GM06990 (cell line): ENCODE measurements at regions not wholly inside any gene's neighbourhood (a gene's known extent, or its start where the extent isn't known, plus 50 kb on each side); places are given as distances from the start of the nearest gene placed in this dataset.

Experiments used
- DNase-seq: peaks from one replicate; pipeline ENCODE4 v3.0.0-alpha.2; 2011; ENCODE audit not compliant: insufficient read length; ENCODE audit errors: extremely low read depth
- H3K27me3 ChIP-seq: replicated peaks from 2 replicates; pipeline ENCODE4 v1.6.0; 2011; ENCODE audit warnings: low read length; ENCODE audit not compliant: control insufficient read depth, insufficient read depth
- H3K36me3 ChIP-seq: 2 replicates; pipeline ENCODE4 v1.5.1; 2011; ENCODE audit warnings: low read length; ENCODE audit not compliant: control insufficient read depth, insufficient read depth
- H3K4me3 ChIP-seq: replicated peaks from 2 replicates; pipeline ENCODE4 v1.5.1; 2011; ENCODE audit warnings: low read depth, mild to moderate bottlenecking, control low read depth, low read length
- TF ChIP-seq, protein P1 (sequence below): IDR thresholded peaks from 2 replicates; pipeline ENCODE4 v1.5.1; 2011; ENCODE audit warnings: low read length, control low read depth, mild to moderate bottlenecking, inconsistent platforms; ENCODE audit not compliant: insufficient read depth, poor library complexity, severe bottlenecking

DNA sequence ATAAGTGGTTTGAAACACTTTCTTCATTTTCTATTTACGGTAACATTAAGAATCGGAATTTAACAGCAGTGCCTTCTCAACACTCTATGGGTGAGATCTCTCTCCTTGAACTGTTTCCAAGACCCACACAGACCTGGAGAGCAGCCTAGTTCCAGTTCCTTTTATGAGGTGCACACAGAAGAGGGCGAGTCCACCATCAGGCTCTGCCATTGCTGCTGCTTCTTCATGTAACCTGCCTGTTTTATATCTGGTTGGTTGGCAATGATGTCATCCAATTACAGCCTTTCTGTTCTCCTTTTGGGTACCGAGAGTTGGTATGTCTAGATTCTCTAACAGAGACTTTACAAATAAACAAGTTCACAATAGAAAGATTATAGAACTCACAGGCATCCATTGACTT, 225.7 kb downstream of the UTP18 start:
- no peak for DNase-seq
- TF ChIP-seq, protein P1, sequence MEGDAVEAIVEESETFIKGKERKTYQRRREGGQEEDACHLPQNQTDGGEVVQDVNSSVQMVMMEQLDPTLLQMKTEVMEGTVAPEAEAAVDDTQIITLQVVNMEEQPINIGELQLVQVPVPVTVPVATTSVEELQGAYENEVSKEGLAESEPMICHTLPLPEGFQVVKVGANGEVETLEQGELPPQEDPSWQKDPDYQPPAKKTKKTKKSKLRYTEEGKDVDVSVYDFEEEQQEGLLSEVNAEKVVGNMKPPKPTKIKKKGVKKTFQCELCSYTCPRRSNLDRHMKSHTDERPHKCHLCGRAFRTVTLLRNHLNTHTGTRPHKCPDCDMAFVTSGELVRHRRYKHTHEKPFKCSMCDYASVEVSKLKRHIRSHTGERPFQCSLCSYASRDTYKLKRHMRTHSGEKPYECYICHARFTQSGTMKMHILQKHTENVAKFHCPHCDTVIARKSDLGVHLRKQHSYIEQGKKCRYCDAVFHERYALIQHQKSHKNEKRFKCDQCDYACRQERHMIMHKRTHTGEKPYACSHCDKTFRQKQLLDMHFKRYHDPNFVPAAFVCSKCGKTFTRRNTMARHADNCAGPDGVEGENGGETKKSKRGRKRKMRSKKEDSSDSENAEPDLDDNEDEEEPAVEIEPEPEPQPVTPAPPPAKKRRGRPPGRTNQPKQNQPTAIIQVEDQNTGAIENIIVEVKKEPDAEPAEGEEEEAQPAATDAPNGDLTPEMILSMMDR, result no peak
- H3K4me3 ChIP-seq, result no peak overlapping the region
- no peaks in the 10 kb centered on the region for H3K36me3 ChIP-seq
- no peaks in the 10 kb centered on the region for H3K27me3 ChIP-seq

DNA sequence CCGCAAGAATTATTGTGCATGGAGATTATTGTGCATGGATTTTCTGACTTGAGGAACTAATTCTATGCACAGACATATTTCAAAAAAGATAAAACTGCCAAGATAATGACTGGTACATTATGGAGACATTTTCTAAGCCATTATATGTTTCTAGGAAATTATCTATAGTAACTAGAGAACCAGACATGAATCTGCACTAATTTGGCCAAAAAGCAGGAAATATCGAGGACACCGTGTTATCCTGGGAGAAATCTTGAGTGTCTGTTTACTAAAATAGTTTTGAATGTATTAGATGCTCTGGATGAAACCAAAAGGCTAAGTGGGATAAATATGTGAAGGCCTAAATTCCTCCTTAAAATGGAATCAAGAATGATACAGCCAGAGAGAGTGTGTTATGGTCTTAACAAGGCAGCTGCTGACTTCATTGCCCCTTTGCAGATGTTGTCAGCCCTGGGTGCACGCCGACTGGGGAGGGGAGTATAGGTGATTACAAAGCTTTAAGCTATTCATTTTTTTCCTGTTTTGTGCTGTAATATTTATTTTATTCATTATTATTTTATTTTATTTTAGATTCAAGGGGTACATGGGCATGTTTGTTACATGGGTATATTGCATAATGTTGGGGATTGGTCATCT, 226.7 kb downstream of the UTP18 start:
- Histone ChIP-seq H3K4me3 (no peak overlapping the region), H3K36me3 (no peaks in the 10 kb centered on the region)
- TF ChIP-seq, protein P1, result no peak

DNA sequence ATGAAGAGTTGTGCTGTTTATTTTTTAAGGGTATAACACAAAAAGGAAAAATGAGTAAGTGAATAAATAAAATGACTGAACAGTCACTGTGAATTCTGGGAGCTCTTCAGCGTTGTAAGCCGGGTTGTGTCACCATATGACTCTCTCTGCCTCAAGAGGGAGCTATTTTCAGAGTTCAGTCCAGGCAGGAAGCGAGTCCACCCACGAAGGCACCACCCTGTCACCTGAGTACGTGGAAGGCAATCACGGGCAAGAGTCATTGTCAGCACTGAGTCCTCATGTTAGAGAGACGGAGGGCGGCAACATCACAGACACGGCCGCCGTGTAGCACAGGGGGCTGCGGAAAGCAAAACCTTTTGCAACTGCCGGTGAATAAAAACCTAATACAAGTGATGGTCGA, 227.6 kb downstream of the UTP18 start:
- Histone ChIP-seq H3K4me3 (no peak overlapping the region), H3K36me3 (no peaks in the 10 kb centered on the region), H3K27me3 (no peaks in the 10 kb centered on the region)
- no peak for DNase-seq
- TF ChIP-seq, protein P1, result peak; percentile 11

More for the DNA sequence above, 226.7 kb downstream of the UTP18 start:
- DNase-seq, result no peak
- H3K27me3 ChIP-seq, result no peaks in the 10 kb centered on the region

DNA sequence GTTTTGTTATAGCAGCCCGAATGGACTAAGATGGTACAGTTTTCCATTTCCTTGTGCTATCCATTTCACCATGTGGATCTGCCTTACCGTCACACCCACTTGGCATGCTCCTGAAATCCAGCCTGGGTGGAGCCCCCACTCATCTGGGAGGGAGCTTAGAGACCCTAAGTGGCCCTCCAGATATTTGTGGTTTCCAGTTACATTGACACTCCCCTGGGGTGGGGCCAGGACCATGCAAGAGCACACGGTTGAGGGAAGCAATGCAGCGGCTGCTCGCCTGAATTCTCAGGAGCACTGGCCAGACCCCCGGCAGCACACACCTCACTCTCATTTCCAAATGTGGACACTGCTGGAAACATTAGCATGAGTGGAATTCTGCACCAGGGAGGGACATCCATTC, 231.1 kb downstream of the UTP18 start:
- TF ChIP-seq, protein P1, result no peak
- DNase-seq, result no peak
- no peaks in the 10 kb centered on the region for H3K27me3 ChIP-seq

DNA sequence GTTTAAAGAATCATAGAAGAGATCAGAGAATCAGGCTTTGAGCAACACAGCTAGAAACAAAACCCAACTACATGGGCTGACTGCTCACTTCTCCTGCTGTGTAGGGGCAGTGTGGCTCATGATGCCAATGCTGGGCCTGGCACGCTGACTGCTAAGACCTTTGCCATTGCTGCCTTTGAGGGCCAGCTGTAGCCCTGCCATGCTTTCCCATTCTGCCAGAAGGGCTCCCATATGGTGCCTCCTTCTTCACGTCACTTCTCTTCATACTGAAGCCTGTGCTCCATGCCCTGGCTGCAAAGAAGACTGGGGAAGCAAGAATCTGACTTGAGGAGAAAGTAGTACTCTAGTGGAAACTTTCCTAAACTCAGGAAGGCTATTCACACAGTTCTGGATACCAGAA, 232.9 kb downstream of the UTP18 start:
- DNase-seq, result no peak
- H3K4me3 ChIP-seq, result no peak overlapping the region

More for the DNA sequence above, 231.1 kb downstream of the UTP18 start:
- Histone ChIP-seq H3K4me3 (no peak overlapping the region), H3K36me3 (no peaks in the 10 kb centered on the region)

More for the DNA sequence above, 232.9 kb downstream of the UTP18 start:
- TF ChIP-seq, protein P1, result no peak
- Histone ChIP-seq H3K36me3 (no peaks in the 10 kb centered on the region), H3K27me3 (no peaks in the 10 kb centered on the region)
